Natural killer cell (primary cell): ENCODE measurements at regions not wholly inside any gene's neighbourhood (a gene's known extent, or its start where the extent isn't known, plus 50 kb on each side); places are given as distances from the start of the nearest gene placed in this dataset.

Source experiments
- ATAC-seq, 3 donors: fragments of 150-1000 bp in 2 of 3; fragments of 200-7000 bp in 1 of 3; cut with Tn5 transposase; 1 replicate in 1 of 3; 2 replicates in 2 of 3; pipeline ENCODE4 v1.10.0; 2021; ENCODE audit warnings: mild to moderate bottlenecking in 2 of 3, moderate library complexity in 2 of 3
- DNase-seq, 2 donors: peaks; one replicate each; pipeline versions ENCODE4 v3.0.0 to v3.0.0-alpha.2; 2013 to 2021; ENCODE audit warnings: mixed read lengths in 1 of 2
- H3K27ac ChIP-seq: one replicate; pipeline ENCODE4 v1.5.1; 2013; ENCODE audit warnings: mild to moderate bottlenecking, low read length
- H3K27me3 ChIP-seq: one replicate; pipeline ENCODE4 v1.6.1; 2013; ENCODE audit warnings: low read length; ENCODE audit not compliant: control insufficient read depth, insufficient read depth
- H3K36me3 ChIP-seq: one replicate; pipeline ENCODE4 v1.6.1; 2013; ENCODE audit warnings: low read length; ENCODE audit not compliant: control insufficient read depth, insufficient read depth
- H3K4me1 ChIP-seq: one replicate; pipeline ENCODE4 v1.6.1; 2013; ENCODE audit warnings: low read length; ENCODE audit not compliant: control insufficient read depth, insufficient read depth
- H3K4me3 ChIP-seq: one replicate; pipeline ENCODE4 v1.5.1; 2013; ENCODE audit warnings: low read length
- H3K9me3 ChIP-seq: one replicate; pipeline ENCODE4 v1.6.1; 2013; ENCODE audit warnings: low read length; ENCODE audit not compliant: control insufficient read depth, insufficient read depth
- H3K27ac Mint-ChIP-seq, 2 donors: one replicate each; pipeline ENCODE4 v1.8.0; 2022; ENCODE audit warnings: mild to moderate bottlenecking in 2 of 2, mixed read lengths in 2 of 2, moderate library complexity in 1 of 2
- H3K27me3 Mint-ChIP-seq, 2 donors: one replicate each; pipeline ENCODE4 v1.8.0; 2022; ENCODE audit warnings: low read depth in 2 of 2, mixed read lengths in 2 of 2
- H3K36me3 Mint-ChIP-seq: one replicate; pipeline ENCODE4 v1.8.0; 2022; ENCODE audit warnings: mixed read lengths
- H3K4me1 Mint-ChIP-seq, 2 donors: one replicate each; pipeline ENCODE4 v1.8.0; 2022; ENCODE audit warnings: mixed read lengths in 2 of 2
- H3K4me3 Mint-ChIP-seq: one replicate; pipeline ENCODE4 v1.8.0; 2022; ENCODE audit warnings: mild to moderate bottlenecking, moderate library complexity, mixed read lengths
- H3K9me3 Mint-ChIP-seq, 2 donors: one replicate each; pipeline ENCODE4 v1.8.0; 2022; ENCODE audit warnings: mixed read lengths in 2 of 2
- WGBS: methylation state at CpG from one replicate; pipeline ENCODE4 v1.1.7; 2013; ENCODE audit warnings: missing lambda C conversion rate; ENCODE audit not compliant: insufficient coverage; 5-methylcytosine and 5-hydroxymethylcytosine counted together
- intact Hi-C: fragments of 100-400 bp; cut with micrococcal nuclease; formaldehyde crosslinking; loops from one replicate; pipeline ENCODE4 v1.14.2; 2022
- TF ChIP-seq, protein P1 (sequence below): fragments of 200-600 bp; IDR thresholded peaks from one replicate; pipeline ENCODE4 v1.8.0; 2022; ENCODE audit warnings: antibody characterized with exemption

DNA sequence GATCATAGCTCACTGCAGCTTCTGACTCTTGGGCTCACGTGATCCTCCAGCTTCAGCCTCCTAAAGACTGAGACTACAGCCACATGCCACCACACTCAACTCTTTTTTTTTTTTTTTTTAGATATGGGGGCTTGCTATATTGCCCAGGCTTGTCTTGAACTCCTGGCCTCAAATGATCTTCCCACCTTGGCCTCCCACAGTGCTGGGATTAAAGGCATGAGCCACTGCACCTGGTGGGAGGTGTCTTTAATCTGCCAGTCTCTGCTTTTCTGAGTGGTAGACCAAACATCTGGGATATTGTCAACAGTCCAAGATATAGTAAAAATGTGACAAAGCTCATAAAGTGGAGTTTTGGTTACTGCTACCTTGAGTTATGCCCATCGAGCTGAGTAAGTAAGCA lies 104.9 kb upstream of the FOXP2 start:
- Histone ChIP-seq H3K27ac (no peak overlapping the region), H3K36me3 (no peaks in the 10 kb centered on the region), H3K4me1 (no peaks in the 10 kb centered on the region), H3K4me3 (no peak overlapping the region), H3K9me3 (no peaks in the 10 kb centered on the region), H3K27me3 (no peaks in the 10 kb centered on the region)
- Mint-ChIP-seq H3K36me3 (no peaks in the 10 kb centered on the region), H3K4me1 (no peaks in the 10 kb centered on the region), H3K4me3 (no peak overlapping the region), H3K9me3 (peaks cover 3 to 9% of the 10 kb centered on the region in 2 donors), H3K27me3 (no peaks in the 10 kb centered on the region), H3K27ac (no peak overlapping the region)
- intact Hi-C loops: no loop called here
- TF ChIP-seq, protein P1, sequence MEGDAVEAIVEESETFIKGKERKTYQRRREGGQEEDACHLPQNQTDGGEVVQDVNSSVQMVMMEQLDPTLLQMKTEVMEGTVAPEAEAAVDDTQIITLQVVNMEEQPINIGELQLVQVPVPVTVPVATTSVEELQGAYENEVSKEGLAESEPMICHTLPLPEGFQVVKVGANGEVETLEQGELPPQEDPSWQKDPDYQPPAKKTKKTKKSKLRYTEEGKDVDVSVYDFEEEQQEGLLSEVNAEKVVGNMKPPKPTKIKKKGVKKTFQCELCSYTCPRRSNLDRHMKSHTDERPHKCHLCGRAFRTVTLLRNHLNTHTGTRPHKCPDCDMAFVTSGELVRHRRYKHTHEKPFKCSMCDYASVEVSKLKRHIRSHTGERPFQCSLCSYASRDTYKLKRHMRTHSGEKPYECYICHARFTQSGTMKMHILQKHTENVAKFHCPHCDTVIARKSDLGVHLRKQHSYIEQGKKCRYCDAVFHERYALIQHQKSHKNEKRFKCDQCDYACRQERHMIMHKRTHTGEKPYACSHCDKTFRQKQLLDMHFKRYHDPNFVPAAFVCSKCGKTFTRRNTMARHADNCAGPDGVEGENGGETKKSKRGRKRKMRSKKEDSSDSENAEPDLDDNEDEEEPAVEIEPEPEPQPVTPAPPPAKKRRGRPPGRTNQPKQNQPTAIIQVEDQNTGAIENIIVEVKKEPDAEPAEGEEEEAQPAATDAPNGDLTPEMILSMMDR: no peak
- WGBS: 58% methylated on average over 2 of the region's 2 CpGs
- ATAC-seq (no peak), DNase-seq (no peak)

DNA sequence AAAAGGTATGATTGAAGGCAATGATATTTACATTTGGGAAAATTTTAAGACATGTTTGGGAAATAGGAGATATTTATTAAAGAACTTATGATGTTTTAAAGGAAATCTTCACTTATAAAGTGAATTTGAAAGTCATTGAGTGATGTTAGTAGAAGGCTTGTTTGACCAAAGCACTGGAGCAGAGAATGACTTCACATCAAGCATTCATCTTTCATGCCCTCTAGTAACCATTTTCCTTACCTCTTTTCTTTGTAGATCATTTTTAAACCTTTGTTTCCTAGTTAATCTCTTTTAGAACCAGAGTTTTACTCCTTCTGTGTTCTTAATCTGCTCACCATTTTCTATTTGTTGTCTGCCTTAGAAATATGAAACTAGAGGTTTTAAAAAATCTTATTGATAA lies 111.3 kb upstream of the FOXP2 start:
- no peaks in the 10 kb centered on the region for H3K4me1 Mint-ChIP-seq
- H3K36me3 Mint-ChIP-seq: no peaks in the 10 kb centered on the region
- Histone ChIP-seq H3K4me1 (no peaks in the 10 kb centered on the region), H3K27ac (no peak overlapping the region), H3K27me3 (no peaks in the 10 kb centered on the region), H3K4me3 (no peak overlapping the region), H3K36me3 (no peaks in the 10 kb centered on the region), H3K9me3 (no peaks in the 10 kb centered on the region)
- peaks cover 2 to 5% of the 10 kb centered on the region in 2 donors for H3K9me3 Mint-ChIP-seq
- DNase-seq: no peak
- no peak overlapping the region for H3K27ac Mint-ChIP-seq
- H3K27me3 Mint-ChIP-seq: no peaks in the 10 kb centered on the region
- ATAC-seq: no peak
- TF ChIP-seq, protein P1: no peak
- intact Hi-C loops: no loop called here
- no peak overlapping the region for H3K4me3 Mint-ChIP-seq

DNA sequence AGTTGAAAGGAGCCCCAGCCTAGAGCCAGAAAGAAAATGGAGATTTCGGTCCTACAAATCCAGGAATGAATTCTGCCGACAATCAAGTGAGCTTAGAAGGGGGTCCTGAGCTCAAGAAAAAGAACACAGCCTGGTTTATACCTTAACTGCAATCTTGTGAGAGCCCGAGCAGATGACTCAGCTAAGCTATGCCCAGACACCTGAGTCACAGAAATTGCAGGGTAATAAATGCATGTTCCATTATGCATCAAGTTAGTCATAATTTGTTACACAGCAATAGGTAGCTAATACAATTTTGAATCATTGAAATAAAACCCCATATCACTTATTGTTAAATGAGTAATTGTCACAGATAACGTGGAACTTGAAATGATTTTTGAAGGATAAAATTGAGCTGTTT lies 111.8 kb upstream of the FOXP2 start:
- no peaks in the 10 kb centered on the region for H3K36me3 Mint-ChIP-seq
- H3K27me3 Mint-ChIP-seq: no peaks in the 10 kb centered on the region
- intact Hi-C loops: no loop called here
- H3K4me3 Mint-ChIP-seq: no peak overlapping the region
- H3K9me3 Mint-ChIP-seq: peaks cover 2 to 5% of the 10 kb centered on the region in 2 donors
- TF ChIP-seq, protein P1: no peak
- ATAC-seq (no peak), DNase-seq (no peak)
- WGBS: 80% methylated on average over 3 of the region's 4 CpGs
- H3K27ac ChIP-seq: no peak overlapping the region
- H3K9me3 ChIP-seq: no peaks in the 10 kb centered on the region
- no peaks in the 10 kb centered on the region for H3K4me1 ChIP-seq
- no peaks in the 10 kb centered on the region for H3K4me1 Mint-ChIP-seq
- no peaks in the 10 kb centered on the region for H3K27me3 ChIP-seq
- H3K4me3 ChIP-seq: no peak overlapping the region
- no peak overlapping the region for H3K27ac Mint-ChIP-seq
- H3K36me3 ChIP-seq: no peaks in the 10 kb centered on the region

DNA sequence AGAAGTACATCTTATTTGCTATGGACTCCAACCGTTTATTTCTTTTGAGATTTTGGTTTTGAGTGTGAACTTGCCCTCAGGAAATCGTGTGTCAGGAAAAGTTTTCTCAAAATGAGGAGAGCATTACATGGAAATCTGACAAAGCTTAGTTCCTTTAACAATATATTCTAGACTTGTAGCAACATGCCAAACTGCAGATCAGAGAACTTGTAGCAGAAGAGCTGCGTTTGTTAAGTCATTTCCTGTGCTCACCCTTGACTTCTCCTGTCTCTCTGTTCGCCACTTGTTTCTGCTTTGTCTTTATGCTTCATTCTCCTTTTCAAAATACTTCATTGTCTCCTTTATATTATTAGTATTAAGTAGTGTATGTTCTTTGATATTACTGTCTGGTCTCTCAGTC lies 116.6 kb upstream of the FOXP2 start:
- Histone ChIP-seq H3K36me3 (no peaks in the 10 kb centered on the region), H3K4me3 (no peak overlapping the region), H3K27ac (no peak overlapping the region), H3K9me3 (no peaks in the 10 kb centered on the region), H3K27me3 (no peaks in the 10 kb centered on the region), H3K4me1 (no peaks in the 10 kb centered on the region)
- H3K27me3 Mint-ChIP-seq: no peaks in the 10 kb centered on the region
- ATAC-seq (no peak), DNase-seq (no peak)
- no peak overlapping the region for H3K4me3 Mint-ChIP-seq
- no peaks in the 10 kb centered on the region for H3K36me3 Mint-ChIP-seq
- WGBS: 23% methylated on average over 3 of the region's 4 CpGs
- intact Hi-C loops: no loop called here
- no peaks in the 10 kb centered on the region for H3K4me1 Mint-ChIP-seq
- peaks cover 2 to 5% of the 10 kb centered on the region in 2 donors for H3K9me3 Mint-ChIP-seq
- TF ChIP-seq, protein P1: no peak
- H3K27ac Mint-ChIP-seq: no peak overlapping the region
